SK-N-SH (cell line): ENCODE measurements at regions not wholly inside any gene's neighbourhood (a gene's known extent, or its start where the extent isn't known, plus 50 kb on each side); places are given as distances from the start of the nearest gene placed in this dataset.

Source experiments
- CHD2 ChIP-seq: fragments of 150-350 bp; IDR thresholded peaks from 2 replicates; pipeline ENCODE4 v1.6.1; 2018; ENCODE audit warnings: low read length; ENCODE audit not compliant: partially characterized antibody
- CTCF ChIP-seq: fragments of 200-600 bp; sonication (generic); IDR thresholded peaks from 2 replicates; pipeline ENCODE4 v1.6.1; 2017; ENCODE audit warnings: antibody characterized with exemption, mild to moderate bottlenecking, moderate library complexity
- POLR2AphosphoS5 ChIP-seq: IDR thresholded peaks from 2 replicates; pipeline ENCODE4 v1.6.1; 2012; ENCODE audit warnings: low read depth, low read length
- RAD21 ChIP-seq: IDR thresholded peaks from 2 replicates; pipeline ENCODE4 v1.6.1; 2012; ENCODE audit warnings: mild to moderate bottlenecking, low read length
- SIN3A ChIP-seq: IDR thresholded peaks from 2 replicates; pipeline ENCODE4 v1.6.1; 2012; ENCODE audit warnings: low read depth, mild to moderate bottlenecking, low read length, moderate library complexity, borderline replicate concordance
- TF ChIP-seq, protein P1 (sequence below): IDR thresholded peaks from 2 replicates; pipeline ENCODE4 v1.4.0; 2012; ENCODE audit warnings: low read depth

GRCh38 chr5:116778651-116779280, 204.1 kb upstream of the SEMA6A start:
- TF ChIP-seq CTCF (no peak), CHD2 (no peak), RAD21 (no peak), POLR2AphosphoS5 (no peak), SIN3A (no peak)
- TF ChIP-seq, protein P1, sequence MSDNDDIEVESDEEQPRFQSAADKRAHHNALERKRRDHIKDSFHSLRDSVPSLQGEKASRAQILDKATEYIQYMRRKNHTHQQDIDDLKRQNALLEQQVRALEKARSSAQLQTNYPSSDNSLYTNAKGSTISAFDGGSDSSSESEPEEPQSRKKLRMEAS = no peak
